ENCODE measurements at regions not wholly inside any gene's neighbourhood (a gene's known extent, or its start where the extent isn't known, plus 50 kb on each side); places are given as distances from the start of the nearest gene placed in this dataset.

- TF ChIP-seq POLR2AphosphoS5 (IDR thresholded peaks at IDR 0.05; ENCODE audit: low read depth, low read length) (no peak), POLR2A (IDR thresholded peaks at IDR 0.05; ENCODE audit: low read depth, low read length) (no peak)
Observed at GRCh38 chr13:99892196-99892613, 79.4 kb downstream of the ZIC5 start.

Data from GM12892 (cell line).